Middle frontal gyrus (tissue), 1 donor: ENCODE measurements at regions not wholly inside any gene's neighbourhood (a gene's known extent, or its start where the extent isn't known, plus 50 kb on each side); places are given as distances from the start of the nearest gene placed in this dataset.

Experiments used
- DNase-seq: peaks from one replicate; pipeline ENCODE4 v3.0.0-alpha.2; 2015; ENCODE audit warnings: low spot score; ENCODE audit errors: extremely low spot score

GRCh38 chr1:110765640-110766335 is 91.0 kb upstream of the KCNA3 start:
- peak; percentile 68 for DNase-seq

GRCh38 chr1:110763149-110763548 is 88.4 kb upstream of the KCNA3 start:
- DNase-seq = no peak

- no peak for DNase-seq
These were observed 85.6 kb upstream of the KCNA3 start for GRCh38 chr1:110760321-110760720.

- no peak for DNase-seq
These were observed 81.8 kb upstream of the KCNA3 start for GRCh38 chr1:110756506-110756905.

GRCh38 chr1:110752941-110753725 is 78.4 kb upstream of the KCNA3 start:
- no peak for DNase-seq

- DNase-seq = no peak
These were observed 75.8 kb upstream of the KCNA3 start for GRCh38 chr1:110750562-110750961.

GRCh38 chr1:110749960-110750359 is 75.2 kb upstream of the KCNA3 start:
- no peak for DNase-seq

GRCh38 chr1:110746644-110747259 is 72.0 kb upstream of the KCNA3 start:
- no peak for DNase-seq

GRCh38 chr1:110743397-110743796 is 68.7 kb upstream of the KCNA3 start:
- DNase-seq = no peak

GRCh38 chr1:110736900-110737605 is 62.3 kb upstream of the KCNA3 start:
- no peak for DNase-seq

- no peak for DNase-seq
These were observed 59.5 kb upstream of the KCNA3 start for GRCh38 chr1:110734133-110734680.

- no peak for DNase-seq
These were observed 56.8 kb upstream of the KCNA3 start for GRCh38 chr1:110731529-110731928.

- no peak for DNase-seq
These were observed 53.8 kb upstream of the KCNA3 start for GRCh38 chr1:110728388-110729001.

- DNase-seq = no peak
These were observed 52.5 kb upstream of the KCNA3 start for GRCh38 chr1:110727246-110727645.

- DNase-seq = no peak
These were observed 52.0 kb upstream of the KCNA3 start for GRCh38 chr1:110726755-110727154.
